Germinal center (tissue), 1 donor: ENCODE measurements at regions not wholly inside any gene's neighbourhood (a gene's known extent, or its start where the extent isn't known, plus 50 kb on each side); places are given as distances from the start of the nearest gene placed in this dataset.
"Not testable (repeated sequence)": the region's sequence is repeated elsewhere in the genome, so short reads cannot be mapped to it uniquely, and the experiment has no call there.

ENCODE experiments used
- DNase-seq: peaks from one replicate; pipeline ENCODE4 v3.0.0; 2012; ENCODE audit warnings: mixed read lengths, low spot score

DNA sequence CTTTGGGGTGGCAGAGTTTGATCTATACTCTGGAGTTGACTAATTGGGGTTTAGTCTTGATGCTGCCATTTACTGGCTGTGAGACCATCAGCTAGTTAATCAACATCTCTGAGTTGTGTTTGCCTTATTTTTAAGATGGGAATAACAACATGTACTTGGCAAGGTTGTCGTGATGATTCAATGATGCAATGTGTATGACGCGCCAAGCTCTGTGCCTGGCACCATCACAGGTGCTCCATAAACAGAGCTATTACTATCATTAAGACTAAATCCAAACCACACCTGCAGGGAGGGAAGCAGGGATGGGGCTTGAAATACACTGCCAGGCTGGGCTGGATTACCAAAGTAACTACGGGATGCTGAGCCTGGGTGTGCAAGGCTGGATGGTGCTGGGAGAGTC is 60.1 kb upstream of the E2F3 start:
- DNase-seq = no peak

DNA sequence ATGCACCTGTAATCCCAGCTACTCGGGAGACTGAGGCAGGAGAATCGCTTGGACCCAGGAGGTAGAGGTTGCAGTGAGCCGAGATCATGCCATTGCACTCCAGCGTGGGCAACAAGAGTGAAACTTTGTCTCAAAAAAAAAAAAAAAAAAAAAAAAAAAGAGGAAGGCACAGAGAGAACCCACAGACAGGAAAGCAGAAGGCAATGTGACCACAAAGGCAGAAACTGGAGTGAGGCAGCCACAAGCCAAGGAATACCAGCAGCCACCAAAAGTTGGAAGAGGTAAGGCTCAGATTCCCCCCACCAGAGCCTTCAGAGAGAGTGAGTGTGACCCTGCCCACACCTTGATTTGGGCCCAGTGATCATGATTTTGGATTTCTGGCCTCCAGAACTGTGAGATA is 54.7 kb upstream of the E2F3 start:
- not testable (repeated sequence) for DNase-seq

DNA sequence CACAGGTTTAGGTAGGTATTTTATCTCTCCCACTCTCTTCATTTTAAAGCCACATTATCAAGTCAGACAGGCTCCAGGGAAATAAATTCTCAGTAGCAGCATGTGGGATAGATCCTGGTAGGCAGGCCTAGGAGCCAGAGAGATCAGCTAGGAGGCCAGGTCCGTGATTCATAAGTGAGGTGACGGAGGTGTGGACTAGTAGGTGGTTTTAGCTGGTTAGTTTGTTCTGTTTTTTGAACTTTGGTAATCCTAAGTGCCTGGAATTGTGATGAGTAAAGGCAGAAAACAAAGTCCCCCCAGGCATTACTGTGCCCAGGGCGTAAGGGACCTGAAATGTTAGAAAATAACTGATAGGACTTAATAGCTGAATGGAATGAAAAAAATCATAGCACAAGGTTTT is 53.6 kb upstream of the E2F3 start:
- no peak for DNase-seq

DNA sequence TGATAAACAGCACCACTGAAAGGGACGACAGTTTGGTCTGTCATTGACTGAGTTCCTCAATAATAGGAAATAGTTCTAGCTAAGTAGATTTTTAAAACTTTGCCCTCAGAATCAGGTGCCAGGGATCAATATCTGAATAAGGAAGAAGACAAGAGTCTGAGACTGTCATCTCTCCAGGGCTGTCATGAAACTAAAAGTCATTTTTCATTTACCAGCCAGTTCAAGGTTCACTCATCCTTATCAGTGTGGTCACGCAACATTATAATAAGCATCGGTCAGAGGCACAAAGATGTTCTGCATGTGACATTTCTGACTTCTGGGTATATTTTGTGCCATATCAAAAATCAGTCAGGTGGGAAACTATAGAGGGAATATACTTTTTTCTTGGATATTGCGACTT is 52.5 kb upstream of the E2F3 start:
- no peak for DNase-seq

DNA sequence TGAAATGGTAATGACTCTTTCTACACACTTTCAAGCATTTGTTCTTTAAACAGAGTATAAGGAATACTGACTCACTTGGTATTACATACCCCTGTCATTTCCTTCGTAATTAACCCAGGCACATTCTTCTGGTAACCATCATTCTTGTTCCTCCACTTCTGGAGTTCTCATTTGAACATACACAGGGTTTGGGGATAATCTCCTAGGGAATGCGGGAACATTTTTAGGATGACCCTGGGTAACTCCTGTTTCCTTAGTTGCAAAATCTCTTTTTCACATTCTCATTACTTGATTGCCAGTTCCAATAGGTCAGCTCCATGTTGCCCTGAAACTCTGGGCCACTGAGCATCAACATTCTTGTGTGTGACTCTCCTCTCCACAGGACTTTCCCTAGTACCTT is 51.5 kb upstream of the E2F3 start:
- DNase-seq = no peak

DNA sequence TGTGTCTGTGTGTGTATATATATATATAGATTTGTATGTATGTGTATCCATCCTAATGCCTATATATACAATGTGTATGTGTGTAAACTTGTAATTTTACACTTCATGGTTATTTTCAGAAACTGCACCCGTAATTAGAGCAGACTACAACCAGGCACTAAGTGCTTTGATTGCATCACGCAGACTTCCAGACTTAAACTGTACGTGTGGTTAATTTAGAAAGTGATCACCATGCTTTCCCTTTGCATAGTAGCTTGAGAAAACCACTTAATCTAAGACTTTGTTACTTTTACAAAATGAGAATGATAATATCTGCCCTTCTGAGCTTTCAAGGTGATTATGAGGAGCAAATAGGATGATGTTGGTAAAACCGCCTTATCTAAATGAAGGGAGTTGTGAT is 50.1 kb upstream of the E2F3 start:
- DNase-seq = no peak
